AG04449 (cell line): ENCODE measurements at regions not wholly inside any gene's neighbourhood (a gene's known extent, or its start where the extent isn't known, plus 50 kb on each side); places are given as distances from the start of the nearest gene placed in this dataset.

Source experiments
- CTCF ChIA-PET: fragments of 350-600 bp; formaldehyde crosslinking; extraction: SDS; loops from one replicate; lab custom pipeline; 2021; ENCODE audit warnings: antibody characterized with exemption; lab: Yijun Ruan, JAX
- POLR2A ChIA-PET: fragments of 400-600, 350-600 bp; formaldehyde crosslinking; extraction: SDS; loops from one replicate; lab custom pipeline; 2020; ENCODE audit warnings: antibody characterized with exemption, inconsistent platforms; lab: Yijun Ruan, JAX
- DNase-seq: peaks from one replicate; pipeline ENCODE4 v3.0.0-alpha.2; 2010; ENCODE audit warnings: low read depth, low spot score
- H3K4me3 ChIP-seq: 2 replicates; pipeline ENCODE4 v1.5.1; 2011; ENCODE audit warnings: low read depth, mild to moderate bottlenecking, control low read depth, low read length
- TF ChIP-seq, protein P1 (sequence below): IDR thresholded peaks from one replicate; pipeline ENCODE4 v1.5.1; 2011; ENCODE audit warnings: mild to moderate bottlenecking, moderate library complexity, low read length, control low read depth, inconsistent platforms; ENCODE audit not compliant: insufficient read depth; ENCODE audit errors: missing control alignments

DNA sequence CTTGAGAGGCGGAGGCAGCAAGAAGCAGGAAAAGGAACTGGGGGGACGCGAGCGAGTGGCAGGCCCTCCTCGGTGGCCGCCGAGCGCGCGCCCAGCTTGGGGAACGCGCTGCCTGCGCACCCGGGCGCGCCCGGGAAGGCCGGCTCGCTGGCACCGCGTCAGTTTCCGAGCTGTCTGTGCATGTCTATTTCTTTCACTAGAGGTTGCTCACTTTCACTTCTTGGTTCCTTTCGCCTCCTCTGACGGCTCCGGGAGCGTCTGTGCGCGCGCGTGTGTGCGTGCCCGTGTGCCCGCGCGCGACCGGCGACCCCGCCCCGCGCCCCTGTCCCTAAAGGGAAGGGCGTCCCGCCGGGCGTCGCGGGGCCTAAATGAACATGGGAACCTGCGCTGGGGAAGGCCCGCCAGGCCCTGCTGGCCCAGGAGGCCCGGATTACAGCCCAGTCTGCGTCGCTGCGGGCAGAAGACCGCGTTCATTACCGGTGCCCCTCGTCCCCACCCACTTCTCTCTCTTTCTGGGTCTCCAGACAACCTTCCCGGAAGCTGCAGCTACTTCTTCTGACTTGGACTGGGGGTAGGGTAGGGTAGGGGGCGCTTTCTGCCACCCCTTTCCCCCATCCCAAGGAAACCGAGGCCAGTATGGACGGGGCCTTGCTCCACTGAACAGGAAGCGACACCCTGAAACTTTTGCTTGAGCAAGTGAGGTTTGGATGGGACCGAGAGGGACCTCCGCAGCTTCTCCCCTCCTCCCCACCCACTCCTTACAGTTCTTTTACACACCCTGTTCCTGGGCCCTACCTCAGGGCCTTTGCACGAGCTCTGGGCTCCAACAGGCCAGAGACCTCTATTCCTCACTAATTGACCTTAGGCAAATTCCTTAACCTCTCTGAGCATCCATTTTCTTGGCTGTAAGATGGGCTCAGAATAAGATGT, 205.8 kb upstream of the IER5L start:
- ChIA-PET POLR2A (interaction anchor here (0.8 to 1.0 kb wide), 4 partner anchors 30 to 207 kb away, joined by 3 to 4 read pairs (median 4); partner anchors contain the start of gene IER5L), CTCF (interaction anchor here (0.7 to 1.5 kb wide), 3 partner anchors 18 to 252 kb away, joined by 3 read pairs; no protein-coding TSS in a partner anchor)
- peak overlapping the region; percentile 42 for H3K4me3 ChIP-seq
- TF ChIP-seq, protein P1, sequence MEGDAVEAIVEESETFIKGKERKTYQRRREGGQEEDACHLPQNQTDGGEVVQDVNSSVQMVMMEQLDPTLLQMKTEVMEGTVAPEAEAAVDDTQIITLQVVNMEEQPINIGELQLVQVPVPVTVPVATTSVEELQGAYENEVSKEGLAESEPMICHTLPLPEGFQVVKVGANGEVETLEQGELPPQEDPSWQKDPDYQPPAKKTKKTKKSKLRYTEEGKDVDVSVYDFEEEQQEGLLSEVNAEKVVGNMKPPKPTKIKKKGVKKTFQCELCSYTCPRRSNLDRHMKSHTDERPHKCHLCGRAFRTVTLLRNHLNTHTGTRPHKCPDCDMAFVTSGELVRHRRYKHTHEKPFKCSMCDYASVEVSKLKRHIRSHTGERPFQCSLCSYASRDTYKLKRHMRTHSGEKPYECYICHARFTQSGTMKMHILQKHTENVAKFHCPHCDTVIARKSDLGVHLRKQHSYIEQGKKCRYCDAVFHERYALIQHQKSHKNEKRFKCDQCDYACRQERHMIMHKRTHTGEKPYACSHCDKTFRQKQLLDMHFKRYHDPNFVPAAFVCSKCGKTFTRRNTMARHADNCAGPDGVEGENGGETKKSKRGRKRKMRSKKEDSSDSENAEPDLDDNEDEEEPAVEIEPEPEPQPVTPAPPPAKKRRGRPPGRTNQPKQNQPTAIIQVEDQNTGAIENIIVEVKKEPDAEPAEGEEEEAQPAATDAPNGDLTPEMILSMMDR = no peak
- no peak for DNase-seq

DNA sequence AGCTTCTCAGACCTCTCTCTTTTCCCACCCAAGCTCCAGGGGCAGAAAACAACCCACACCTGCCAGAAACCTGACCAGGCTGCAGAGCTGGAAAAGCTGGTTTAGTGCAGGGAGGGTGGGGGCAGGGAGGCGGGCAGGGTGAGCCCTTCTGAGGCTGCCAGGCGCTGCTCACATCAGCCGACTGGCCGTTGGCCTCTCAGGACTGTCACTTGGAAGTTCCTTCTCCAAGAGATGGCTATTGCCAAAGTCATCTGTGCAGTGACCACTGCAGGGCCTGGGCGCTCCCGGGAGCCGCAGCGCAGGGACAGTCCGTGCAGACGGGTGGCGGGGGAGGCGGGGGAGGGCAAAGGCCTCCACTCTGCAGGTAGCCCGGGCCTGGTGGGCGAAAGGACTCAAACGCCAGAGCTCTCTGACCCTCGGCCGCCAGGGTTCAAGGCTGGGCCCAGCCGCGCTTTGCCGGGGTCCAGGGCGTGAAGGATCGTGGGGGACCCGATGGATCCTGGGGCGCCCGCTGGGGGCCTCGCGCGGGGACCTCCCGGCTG, 205.0 kb upstream of the IER5L start:
- POLR2A ChIA-PET = interaction anchor here (0.8 to 1.0 kb wide), 2 partner anchors 205 to 206 kb away, joined by 3 to 4 read pairs; partner anchors contain the start of gene IER5L
- TF ChIP-seq, protein P1 = no peak
- CTCF ChIA-PET = interaction anchor here (0.7 to 1.5 kb wide), 4 partner anchors 19 to 252 kb away, joined by 3 to 4 read pairs (median 3); no protein-coding TSS in a partner anchor
- H3K4me3 ChIP-seq = peak overlapping the region; percentile 42
- no peak for DNase-seq

DNA sequence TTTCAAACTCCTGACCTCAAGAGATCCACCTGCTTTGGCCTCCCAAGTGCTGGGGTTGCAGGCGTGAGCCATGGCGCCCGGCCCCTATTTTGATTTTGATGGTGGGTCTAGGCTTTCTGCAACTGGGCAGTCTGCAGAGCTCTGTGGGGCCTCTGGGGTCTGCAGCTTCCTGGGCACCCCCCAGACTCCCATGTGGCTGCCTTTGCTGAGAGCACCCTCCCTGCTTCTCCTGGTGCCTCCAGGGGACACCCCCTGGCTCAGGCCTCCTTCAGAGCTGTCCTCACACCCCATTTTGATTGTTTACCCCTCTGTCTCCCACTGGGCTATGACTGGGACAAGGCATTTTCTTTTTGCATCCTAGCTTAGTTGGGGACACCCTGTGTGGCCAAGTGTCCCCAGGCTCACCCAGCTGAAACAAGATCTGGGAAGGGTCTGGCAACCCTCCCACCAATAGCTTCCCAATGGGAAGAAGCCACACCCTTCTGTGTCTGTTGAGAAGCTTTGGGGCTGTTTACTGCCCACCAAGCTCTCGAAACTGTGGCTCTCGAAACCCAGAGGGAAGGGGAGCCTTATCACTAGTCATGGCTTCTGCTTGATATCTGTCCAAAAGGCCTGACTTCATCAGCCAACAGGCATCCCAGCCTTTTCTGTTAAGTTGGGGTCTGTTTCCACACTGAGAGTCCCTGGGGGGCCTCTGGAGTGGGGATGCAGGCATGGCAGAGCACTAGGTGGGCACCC, 204.4 kb upstream of the IER5L start:
- DNase-seq = no peak
- CTCF ChIA-PET = interaction anchor here (0.6 to 1.5 kb wide), 4 partner anchors 229 to 251 kb away, joined by 3 to 4 read pairs (median 3); no protein-coding TSS in a partner anchor
- POLR2A ChIA-PET = no interaction called here
- TF ChIP-seq, protein P1 = no peak
- no peak overlapping the region for H3K4me3 ChIP-seq

DNA sequence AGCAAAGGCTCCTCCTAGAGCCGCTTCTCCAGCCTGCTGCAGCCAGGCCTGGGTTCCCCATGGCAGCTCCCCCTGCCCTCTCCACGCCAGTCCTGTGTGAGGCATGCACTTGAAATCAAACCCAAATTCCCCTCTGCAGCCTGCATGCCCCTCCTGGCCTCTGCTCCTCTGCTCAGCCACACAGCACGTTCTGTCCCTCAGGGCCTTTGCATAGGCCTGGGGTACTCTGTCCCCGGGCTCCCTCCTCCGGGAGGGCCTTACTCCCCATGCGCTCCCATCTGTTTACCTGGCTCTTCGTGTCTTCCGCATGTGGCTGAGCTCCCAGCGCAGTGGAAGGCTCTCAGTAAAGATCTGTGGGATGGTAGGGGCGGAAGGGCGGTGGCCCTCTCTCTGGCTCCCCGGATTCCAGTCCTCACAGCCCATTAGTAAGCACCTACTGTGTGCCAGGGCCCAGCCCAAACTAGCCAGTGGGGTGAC, 203.5 kb upstream of the IER5L start:
- no peak for DNase-seq
- ChIA-PET POLR2A (no interaction called here), CTCF (interaction anchor here (0.6 kb wide), 1 partner anchor 242 kb away, joined by 3 read pairs; no protein-coding TSS in a partner anchor)
- TF ChIP-seq, protein P1 = no peak
- no peak overlapping the region for H3K4me3 ChIP-seq

DNA sequence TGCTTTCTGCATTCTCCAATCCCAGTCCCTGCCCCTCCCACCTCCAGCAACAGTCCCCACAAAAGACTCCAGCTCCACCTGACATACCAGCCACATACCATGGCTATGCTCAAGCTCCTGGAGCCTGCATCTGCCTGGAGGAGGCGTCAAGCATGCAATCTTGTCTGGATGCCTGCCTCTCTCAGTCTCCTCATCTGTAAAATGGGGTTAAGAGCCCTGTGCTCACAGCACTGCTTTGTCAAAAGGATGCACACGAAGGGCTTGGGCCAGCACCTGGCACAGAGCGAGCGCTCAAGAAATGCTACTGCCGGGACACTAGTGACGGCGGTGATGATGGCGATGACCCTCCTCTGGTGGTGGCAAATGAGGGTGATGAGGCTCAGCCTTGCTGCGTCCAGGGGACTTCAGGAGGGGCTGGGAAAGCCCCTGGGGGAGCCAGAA, 202.9 kb upstream of the IER5L start:
- CTCF ChIA-PET = no interaction called here
- no peak for DNase-seq
- POLR2A ChIA-PET = no interaction called here
- H3K4me3 ChIP-seq = no peak overlapping the region
- TF ChIP-seq, protein P1 = no peak
